ENCODE measurements at regions not wholly inside any gene's neighbourhood (a gene's known extent, or its start where the extent isn't known, plus 50 kb on each side); places are given as distances from the start of the nearest gene placed in this dataset.

GRCh38 chr10:78366663-78367411 is 333.2 kb downstream of the RPS24 start:
- in situ Hi-C loops (cut with MboI; ENCODE audit: low sequenced_read_pairs, unreplicated experiment): no loop called here
- TF ChIP-seq, protein P1, sequence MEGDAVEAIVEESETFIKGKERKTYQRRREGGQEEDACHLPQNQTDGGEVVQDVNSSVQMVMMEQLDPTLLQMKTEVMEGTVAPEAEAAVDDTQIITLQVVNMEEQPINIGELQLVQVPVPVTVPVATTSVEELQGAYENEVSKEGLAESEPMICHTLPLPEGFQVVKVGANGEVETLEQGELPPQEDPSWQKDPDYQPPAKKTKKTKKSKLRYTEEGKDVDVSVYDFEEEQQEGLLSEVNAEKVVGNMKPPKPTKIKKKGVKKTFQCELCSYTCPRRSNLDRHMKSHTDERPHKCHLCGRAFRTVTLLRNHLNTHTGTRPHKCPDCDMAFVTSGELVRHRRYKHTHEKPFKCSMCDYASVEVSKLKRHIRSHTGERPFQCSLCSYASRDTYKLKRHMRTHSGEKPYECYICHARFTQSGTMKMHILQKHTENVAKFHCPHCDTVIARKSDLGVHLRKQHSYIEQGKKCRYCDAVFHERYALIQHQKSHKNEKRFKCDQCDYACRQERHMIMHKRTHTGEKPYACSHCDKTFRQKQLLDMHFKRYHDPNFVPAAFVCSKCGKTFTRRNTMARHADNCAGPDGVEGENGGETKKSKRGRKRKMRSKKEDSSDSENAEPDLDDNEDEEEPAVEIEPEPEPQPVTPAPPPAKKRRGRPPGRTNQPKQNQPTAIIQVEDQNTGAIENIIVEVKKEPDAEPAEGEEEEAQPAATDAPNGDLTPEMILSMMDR (IDR thresholded peaks at IDR 0.05; ENCODE audit: borderline replicate concordance, control extremely low read depth, extremely low read depth, insufficient read depth, missing control alignments): no peak
- no peak for DNase-seq (ENCODE audit: low spot score)

DNA sequence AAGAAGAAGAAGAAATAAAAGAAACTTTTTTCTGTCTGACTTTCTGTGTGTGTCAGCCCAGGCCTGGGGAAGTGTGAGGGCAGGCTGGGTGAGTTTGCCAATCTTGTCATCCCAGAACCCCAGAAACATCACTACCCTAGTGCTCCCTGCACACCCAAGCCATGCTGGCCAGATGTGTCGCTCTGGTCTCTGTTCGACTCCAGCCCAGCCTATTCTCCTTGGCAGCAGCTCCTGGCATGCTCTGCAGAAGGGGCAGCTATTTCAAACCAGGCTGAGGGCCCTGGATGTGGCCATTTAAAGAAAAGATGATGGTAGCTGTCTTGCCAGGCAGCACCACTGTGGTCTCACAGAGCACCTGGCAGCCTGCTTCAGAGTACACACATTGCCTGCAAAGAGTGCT is 334.1 kb downstream of the RPS24 start:
- TF ChIP-seq, protein P1 (IDR thresholded peaks at IDR 0.05; ENCODE audit: borderline replicate concordance, control extremely low read depth, extremely low read depth, insufficient read depth, missing control alignments): no peak
- no peak for DNase-seq (ENCODE audit: low spot score)
- in situ Hi-C loops (cut with MboI; ENCODE audit: low sequenced_read_pairs, unreplicated experiment): no loop called here

DNA sequence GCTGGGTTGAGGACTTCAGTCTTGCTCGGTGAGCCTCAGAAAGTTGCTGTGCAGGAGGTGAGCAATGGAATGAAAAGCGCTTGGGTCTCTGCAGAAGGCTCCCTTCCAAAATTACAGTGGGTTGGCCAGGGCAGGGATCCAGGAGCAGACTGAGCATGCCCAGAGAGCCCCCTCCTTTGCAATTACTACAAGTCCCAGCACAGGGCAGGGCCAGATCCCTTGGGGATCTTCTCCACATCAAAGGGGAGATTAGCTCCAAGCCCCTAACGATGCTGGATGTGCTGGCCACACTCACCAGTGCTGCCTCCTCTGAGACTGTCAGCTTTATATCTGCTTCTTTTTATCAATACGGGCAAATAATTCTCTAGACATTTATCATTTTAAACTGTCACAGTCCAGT is 337.5 kb downstream of the RPS24 start:
- no peak for DNase-seq (ENCODE audit: low spot score)
- in situ Hi-C loops (cut with MboI; ENCODE audit: low sequenced_read_pairs, unreplicated experiment): no loop called here
- TF ChIP-seq, protein P1 (IDR thresholded peaks at IDR 0.05; ENCODE audit: borderline replicate concordance, control extremely low read depth, extremely low read depth, insufficient read depth, missing control alignments): no peak

DNA sequence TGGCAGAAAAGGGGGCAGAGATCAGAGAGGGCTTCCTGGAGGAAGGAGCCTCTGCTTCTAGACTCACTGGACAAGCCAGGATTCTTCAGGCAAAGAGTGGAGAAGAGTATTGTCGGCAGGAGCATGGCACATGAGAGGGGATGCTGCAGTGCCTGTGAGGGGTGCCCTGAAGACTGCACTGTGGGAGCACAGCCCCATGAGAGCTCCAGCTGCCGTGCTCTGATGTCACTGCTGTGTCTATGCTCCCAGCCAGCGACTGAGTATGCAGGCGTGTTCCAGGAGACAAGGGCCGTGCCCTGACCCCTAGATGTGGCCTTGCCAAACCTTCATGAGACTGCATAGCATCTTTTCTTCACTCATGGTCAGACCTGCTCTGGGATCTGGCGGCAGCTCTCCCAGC is 339.1 kb downstream of the RPS24 start:
- TF ChIP-seq, protein P1 (IDR thresholded peaks at IDR 0.05; ENCODE audit: borderline replicate concordance, control extremely low read depth, extremely low read depth, insufficient read depth, missing control alignments): no peak
- in situ Hi-C loops (cut with MboI; ENCODE audit: low sequenced_read_pairs, unreplicated experiment): no loop called here
- no peak for DNase-seq (ENCODE audit: low spot score)

DNA sequence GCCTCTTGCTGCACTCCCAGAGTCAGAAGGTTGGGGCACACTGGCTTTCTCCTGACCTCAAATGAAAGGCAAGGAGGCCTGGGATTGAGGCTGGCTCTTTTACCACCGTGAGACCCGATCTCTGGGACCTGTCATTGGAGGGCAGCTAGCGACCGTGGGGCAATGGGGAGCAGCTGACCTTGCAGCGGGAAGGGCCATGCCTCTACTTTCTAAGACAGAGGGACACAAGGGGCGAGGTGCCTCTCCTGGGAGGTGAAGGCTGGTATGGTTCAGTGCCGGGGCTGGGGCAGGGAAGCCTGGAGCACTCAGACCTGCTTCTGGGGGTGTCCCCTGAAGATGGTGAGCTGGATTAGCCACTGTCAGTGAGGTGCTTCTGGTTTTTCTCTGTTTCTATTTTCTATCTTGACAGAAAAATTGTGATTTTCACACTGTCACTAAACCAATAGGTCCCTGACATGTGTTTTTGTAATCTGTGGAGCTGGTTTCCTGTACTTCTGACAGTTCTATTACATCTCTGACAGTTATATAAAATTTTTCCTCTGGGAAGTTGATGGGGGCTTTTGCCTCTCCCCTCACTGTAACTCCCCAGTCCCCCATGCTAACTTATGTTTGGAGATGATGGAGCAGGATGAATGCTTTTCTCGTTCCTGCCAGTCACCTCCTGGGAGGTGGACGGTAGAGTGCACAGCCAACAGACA is 340.8 kb downstream of the RPS24 start:
- TF ChIP-seq, protein P1 (IDR thresholded peaks at IDR 0.05; ENCODE audit: borderline replicate concordance, control extremely low read depth, extremely low read depth, insufficient read depth, missing control alignments): no peak
- DNase-seq (ENCODE audit: low spot score): no peak
- in situ Hi-C loops (cut with MboI; ENCODE audit: low sequenced_read_pairs, unreplicated experiment): no loop called here

DNA sequence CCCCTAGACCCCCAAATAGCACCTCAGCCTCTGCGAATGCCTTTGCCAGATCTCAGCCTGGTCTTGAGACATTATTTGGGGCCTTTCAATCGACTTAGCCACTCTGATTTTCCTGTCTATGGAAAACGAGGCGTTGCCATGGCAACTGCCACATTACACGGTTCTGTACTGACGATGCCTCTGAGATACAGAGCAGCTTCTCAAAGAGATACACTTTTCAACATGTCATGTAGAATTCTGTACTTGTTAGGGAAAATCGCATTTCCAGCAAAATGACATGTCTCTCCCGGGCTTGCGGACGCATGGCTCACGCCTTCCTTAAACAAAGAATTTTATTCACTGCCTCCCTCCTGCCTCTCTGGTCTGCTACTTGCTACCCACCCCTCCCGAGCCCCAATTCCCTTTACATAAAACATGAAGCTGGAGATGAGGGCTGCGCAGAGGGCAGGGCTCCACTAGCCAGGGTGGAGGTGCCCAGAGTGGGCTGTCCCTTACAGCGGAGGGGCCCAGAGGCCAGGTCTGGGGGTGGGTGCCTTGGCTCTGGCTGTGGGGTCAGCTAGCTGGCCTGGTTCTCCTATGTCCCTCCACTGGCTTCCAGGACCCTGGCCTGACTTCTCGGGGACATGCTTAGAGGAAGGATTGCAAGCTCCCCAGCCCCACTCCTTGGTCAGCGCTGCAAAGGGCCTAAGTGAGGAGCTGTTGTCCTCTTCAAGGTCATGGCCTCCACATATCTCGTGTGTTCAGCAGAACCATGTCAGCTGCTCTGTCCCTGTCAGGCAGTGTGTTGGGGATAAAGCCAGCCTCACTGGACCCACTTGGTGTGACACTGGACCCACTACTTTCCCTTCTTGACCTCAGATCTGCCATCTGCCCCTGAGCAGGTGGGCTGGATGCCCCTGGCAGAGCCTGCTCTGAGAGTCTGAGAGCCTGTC is 342.5 kb downstream of the RPS24 start:
- TF ChIP-seq, protein P1 (IDR thresholded peaks at IDR 0.05; ENCODE audit: borderline replicate concordance, control extremely low read depth, extremely low read depth, insufficient read depth, missing control alignments): no peak
- no peak for DNase-seq (ENCODE audit: low spot score)
- in situ Hi-C loops (cut with MboI; ENCODE audit: low sequenced_read_pairs, unreplicated experiment): no loop called here

Measured in GM13976 (cell line).